ENCODE measurements at regions not wholly inside any gene's neighbourhood (a gene's known extent, or its start where the extent isn't known, plus 50 kb on each side); places are given as distances from the start of the nearest gene placed in this dataset.

GRCh38 chr14:101004954-101005353 is 101.4 kb upstream of the RTL1 start:
- no peak for DNase-seq

GRCh38 chr14:101005447-101005846 is 101.9 kb upstream of the RTL1 start:
- DNase-seq = peak; percentile 18

GRCh38 chr14:101006008-101006407 is 102.5 kb upstream of the RTL1 start:
- no peak for DNase-seq

- DNase-seq = no peak
Observed at GRCh38 chr14:101007004-101007614, 103.6 kb upstream of the RTL1 start.

DNA sequence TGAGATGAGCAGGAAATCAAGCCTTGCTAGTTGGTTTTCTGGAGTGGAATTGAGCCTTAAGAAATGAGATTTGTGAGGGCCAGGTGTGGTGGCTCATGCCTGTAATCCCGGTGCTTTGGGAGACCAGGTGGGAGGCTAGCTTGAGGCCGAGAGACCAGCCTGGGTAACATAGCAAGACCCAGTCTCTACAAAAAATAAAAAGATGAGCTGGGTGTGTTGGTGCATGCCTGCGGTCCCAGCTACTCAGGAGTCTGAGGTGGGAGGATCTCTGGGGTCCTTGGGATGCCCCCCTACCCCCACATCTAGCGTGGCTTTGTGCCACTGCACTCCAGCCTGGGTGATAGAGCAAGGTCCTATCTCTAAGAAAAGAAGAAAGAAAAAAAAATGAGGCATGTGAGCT is 104.2 kb upstream of the RTL1 start:
- no peak for DNase-seq

- DNase-seq = no peak
Observed at GRCh38 chr14:101008196-101008595, 104.7 kb upstream of the RTL1 start.

GRCh38 chr14:101008631-101009336 is 105.3 kb upstream of the RTL1 start:
- no peak for DNase-seq

- no peak for DNase-seq
Observed at GRCh38 chr14:101009531-101009930, 106.0 kb upstream of the RTL1 start.

DNA sequence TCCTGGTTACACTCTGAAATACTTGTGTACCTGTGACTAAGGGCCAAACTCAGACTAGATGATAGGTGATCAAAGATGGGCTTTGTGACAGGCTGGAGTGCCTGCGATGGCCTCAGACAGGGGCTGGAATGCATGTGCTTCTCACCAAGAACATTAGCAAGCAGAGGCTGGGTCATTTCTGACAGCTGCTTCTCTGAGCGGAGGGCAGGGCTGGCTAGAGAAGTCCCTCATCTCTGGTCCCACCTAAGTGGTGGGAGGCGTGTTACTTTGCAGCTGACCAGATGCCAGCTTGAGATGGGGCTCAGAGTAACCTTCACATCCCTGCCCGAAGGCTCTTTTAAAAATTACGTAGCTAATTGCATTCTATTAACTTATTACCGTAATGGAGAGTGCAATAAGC is 106.8 kb upstream of the RTL1 start:
- DNase-seq = no peak

GRCh38 chr14:101010835-101011234 is 107.3 kb upstream of the RTL1 start:
- no peak for DNase-seq

DNA sequence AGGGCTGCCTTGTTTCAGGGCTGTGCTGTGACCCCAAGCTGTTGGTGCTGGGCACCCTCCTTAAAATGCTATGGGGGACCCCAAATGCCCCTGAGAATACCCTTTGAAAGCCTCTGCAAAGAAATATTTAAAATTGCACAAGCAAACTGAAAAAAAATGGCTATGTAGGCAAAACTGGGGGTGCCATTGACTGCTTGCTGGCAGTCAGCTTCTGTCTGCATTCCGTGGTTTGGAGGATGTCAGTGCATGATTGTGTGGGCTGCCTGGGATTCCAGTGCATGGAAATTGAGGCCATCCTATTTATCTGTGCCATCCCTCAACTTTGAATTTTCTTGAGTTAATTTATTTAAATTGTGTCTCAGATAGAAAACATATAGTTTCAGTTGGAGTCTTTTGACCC is 113.7 kb upstream of the RTL1 start:
- no peak for DNase-seq

- DNase-seq = no peak
Observed at GRCh38 chr14:101017806-101018560, 114.5 kb upstream of the RTL1 start.

DNA sequence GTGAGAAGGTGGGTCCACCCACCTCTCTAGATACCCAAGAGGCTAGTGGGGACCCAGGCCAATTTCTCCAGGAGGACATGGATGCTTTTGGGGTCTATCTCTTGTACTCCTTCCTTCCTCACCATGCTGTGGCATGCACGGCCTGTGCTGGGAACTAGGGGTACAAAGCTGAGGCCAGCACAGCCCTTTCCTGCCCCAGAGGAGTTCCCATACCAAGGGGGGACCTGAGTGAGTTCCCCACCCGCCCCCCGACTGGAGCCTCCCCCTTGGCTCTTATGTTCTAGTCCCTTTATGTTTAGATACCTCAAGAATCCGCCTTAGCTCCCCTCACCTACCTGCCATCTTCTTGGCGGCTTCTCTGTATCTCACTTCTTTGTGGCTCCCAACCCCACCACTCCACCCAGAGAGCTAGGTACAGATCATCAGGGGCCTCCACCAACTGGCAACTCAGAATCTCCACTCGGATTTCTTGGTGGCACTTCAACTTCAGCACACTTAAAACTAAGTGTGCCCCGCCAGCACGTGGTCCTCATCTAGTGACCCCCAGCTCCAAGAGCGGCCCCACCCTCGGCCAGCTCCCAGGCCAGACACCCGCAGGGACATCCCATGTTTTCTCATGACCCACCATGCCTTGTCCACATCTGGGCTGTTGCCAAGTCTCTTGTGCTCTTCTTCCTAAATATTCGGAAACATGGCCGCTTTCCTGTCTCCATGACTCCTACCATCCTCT is 115.2 kb upstream of the RTL1 start:
- no peak for DNase-seq

DNA sequence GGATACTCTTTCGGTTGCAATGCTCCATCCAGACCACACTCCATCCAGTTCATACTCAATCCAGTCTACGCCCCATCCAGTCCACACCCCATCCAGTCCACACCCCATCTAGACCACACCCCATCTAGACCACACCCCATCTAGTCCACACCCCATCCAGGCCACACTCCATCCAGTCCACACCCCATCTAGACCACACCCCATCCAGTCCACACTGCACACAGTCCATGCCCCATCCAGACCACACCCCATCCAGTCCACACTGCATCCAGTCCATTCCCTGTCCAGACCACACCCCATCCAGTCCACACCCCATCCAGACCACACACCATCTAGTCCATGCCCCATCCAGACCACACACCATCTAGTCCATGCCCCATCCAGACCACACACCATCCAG is 116.0 kb upstream of the RTL1 start:
- DNase-seq = no peak

- no peak for DNase-seq
Observed at GRCh38 chr14:101019990-101020710, 116.6 kb upstream of the RTL1 start.

GRCh38 chr14:101020834-101021370 is 117.4 kb upstream of the RTL1 start:
- no peak for DNase-seq

DNA sequence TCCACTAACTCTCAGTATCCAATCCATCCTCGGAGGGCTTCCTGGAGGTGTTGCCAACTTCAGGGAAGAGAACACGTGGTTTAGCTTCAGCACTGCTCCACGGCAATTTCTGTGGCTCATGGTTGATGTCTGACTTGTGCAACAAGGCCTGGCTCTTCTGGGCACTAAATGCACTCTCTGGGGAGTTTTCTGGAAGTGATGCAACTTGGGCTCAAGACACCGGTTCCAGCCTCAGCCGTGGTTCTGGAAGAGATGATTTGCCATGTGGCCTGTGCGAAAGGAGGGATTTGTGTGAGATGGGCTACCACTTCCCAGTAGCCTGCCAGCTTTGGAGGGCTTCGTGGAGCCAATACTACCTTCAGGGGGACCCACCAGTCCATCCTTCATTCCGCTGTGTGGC is 118.6 kb upstream of the RTL1 start:
- DNase-seq = no peak

- no peak for DNase-seq
Observed at GRCh38 chr14:101022916-101023435, 119.5 kb upstream of the RTL1 start.

DNA sequence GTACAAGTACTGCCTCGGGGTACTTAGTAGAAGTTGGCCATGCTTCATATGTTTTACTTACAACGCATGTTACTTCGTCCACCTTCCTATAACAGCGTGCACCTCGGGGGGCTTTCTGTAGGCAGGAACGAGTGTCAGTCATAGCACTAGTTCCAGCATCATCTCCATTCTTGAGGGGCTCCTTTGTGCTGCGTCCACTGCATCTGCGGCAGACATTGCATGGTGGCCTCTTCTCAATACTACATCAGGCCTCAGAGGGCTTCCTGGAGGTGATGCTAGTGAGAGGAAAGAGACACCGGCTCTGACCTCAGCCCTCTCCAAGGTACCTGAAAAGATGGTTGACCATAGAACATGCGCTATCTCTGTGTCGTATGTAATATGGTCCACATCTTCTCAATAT is 121.2 kb upstream of the RTL1 start:
- DNase-seq = no peak

- DNase-seq = no peak
Observed at GRCh38 chr14:101025131-101025530, 121.6 kb upstream of the RTL1 start.

- no peak for DNase-seq
Observed at GRCh38 chr14:101025696-101026095, 122.2 kb upstream of the RTL1 start.

GRCh38 chr14:101026341-101026740 is 122.8 kb upstream of the RTL1 start:
- DNase-seq = no peak
